ENCODE measurements at regions not wholly inside any gene's neighbourhood (a gene's known extent, or its start where the extent isn't known, plus 50 kb on each side); places are given as distances from the start of the nearest gene placed in this dataset.

DNA sequence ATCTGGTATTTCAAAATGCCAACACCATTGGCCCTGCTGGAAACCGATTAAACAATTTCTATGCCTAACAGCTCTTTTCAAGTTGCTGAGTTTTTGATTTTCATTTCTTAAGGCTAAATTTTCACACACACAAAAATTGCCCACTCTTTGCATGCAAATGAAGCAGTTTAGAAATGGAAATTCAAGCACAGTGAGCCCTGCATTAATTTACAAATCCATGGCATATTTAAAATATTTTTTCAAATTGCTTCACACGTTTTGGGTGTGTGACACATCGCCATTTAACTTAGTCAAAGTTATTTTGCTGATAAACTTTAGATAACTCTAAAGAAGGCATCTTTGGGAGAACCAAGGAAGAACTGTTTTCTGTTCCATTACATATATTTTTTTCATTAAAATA, 184.8 kb downstream of the TXNL1 start:
- ATAC-seq = no peak

DNA sequence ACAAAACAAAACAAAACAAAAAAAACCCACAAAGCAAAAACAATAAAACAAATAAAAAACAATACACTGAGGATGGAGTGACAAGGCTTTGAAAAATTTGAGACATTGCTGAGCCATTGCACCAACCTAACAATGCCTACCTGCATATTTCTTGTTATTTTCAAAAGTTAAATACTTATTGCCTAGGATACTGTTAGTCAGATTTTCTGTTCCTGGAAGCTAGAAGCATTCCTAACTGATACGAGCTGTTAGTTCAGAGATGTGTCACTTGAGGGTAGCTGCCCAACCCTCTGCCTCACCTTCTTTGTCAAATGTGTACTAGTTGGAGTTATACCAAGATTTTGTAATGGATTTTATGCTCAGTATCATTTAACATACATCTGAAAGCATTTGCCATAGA, 187.2 kb downstream of the TXNL1 start:
- ATAC-seq = no peak
- TF ChIP-seq TCF4 (CRISPR knock-in tag; IDR thresholded peaks at IDR 0.05; ENCODE audit: borderline replicate concordance) (no peak), ARNTL (CRISPR knock-in tag; IDR thresholded peaks at IDR 0.05; ENCODE audit: borderline replicate concordance, low read depth) (no peak), ESRRG (CRISPR knock-in tag; IDR thresholded peaks at IDR 0.05) (no peak), OSR1 (CRISPR knock-in tag; IDR thresholded peaks at IDR 0.05) (no peak), RARB (CRISPR knock-in tag; IDR thresholded peaks at IDR 0.05) (no peak), CSDC2 (CRISPR knock-in tag; IDR thresholded peaks at IDR 0.05) (no peak), ZNF565 (CRISPR knock-in tag; conservative IDR thresholded peaks at IDR 0.05; ENCODE audit: low read depth) (no peak), ZC3H10 (CRISPR knock-in tag; IDR thresholded peaks at IDR 0.05) (no peak), ZNF70 (CRISPR knock-in tag; IDR thresholded peaks at IDR 0.05) (no peak), ZNF8 (CRISPR knock-in tag; IDR thresholded peaks at IDR 0.05) (no peak), TOX (CRISPR knock-in tag; IDR thresholded peaks at IDR 0.05; ENCODE audit: borderline replicate concordance) (no peak), TSHZ2 (CRISPR knock-in tag; IDR thresholded peaks at IDR 0.05) (no peak), GLIS3 (CRISPR knock-in tag; IDR thresholded peaks at IDR 0.05) (no peak), POU6F1 (CRISPR knock-in tag; IDR thresholded peaks at IDR 0.05; ENCODE audit: borderline replicate concordance, low read depth) (no peak)
- TF ChIP-seq, protein P1, sequence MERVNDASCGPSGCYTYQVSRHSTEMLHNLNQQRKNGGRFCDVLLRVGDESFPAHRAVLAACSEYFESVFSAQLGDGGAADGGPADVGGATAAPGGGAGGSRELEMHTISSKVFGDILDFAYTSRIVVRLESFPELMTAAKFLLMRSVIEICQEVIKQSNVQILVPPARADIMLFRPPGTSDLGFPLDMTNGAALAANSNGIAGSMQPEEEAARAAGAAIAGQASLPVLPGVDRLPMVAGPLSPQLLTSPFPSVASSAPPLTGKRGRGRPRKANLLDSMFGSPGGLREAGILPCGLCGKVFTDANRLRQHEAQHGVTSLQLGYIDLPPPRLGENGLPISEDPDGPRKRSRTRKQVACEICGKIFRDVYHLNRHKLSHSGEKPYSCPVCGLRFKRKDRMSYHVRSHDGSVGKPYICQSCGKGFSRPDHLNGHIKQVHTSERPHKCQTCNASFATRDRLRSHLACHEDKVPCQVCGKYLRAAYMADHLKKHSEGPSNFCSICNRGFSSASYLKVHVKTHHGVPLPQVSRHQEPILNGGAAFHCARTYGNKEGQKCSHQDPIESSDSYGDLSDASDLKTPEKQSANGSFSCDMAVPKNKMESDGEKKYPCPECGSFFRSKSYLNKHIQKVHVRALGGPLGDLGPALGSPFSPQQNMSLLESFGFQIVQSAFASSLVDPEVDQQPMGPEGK (CRISPR knock-in tag; IDR thresholded peaks at IDR 0.05; ENCODE audit: borderline replicate concordance) = no peak
- TF ChIP-seq, protein P2, sequence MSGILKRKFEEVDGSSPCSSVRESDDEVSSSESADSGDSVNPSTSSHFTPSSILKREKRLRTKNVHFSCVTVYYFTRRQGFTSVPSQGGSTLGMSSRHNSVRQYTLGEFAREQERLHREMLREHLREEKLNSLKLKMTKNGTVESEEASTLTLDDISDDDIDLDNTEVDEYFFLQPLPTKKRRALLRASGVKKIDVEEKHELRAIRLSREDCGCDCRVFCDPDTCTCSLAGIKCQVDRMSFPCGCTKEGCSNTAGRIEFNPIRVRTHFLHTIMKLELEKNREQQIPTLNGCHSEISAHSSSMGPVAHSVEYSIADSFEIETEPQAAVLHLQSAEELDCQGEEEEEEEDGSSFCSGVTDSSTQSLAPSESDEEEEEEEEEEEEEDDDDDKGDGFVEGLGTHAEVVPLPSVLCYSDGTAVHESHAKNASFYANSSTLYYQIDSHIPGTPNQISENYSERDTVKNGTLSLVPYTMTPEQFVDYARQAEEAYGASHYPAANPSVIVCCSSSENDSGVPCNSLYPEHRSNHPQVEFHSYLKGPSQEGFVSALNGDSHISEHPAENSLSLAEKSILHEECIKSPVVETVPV (CRISPR knock-in tag; IDR thresholded peaks at IDR 0.05) = no peak

More for the DNA sequence above, 184.8 kb downstream of the TXNL1 start:
- TF ChIP-seq SNAI2 (CRISPR knock-in tag; IDR thresholded peaks at IDR 0.05) (no peak), ZFP30 (CRISPR knock-in tag; IDR thresholded peaks at IDR 0.05) (no peak), TSHZ2 (CRISPR knock-in tag; IDR thresholded peaks at IDR 0.05) (no peak)
- TF ChIP-seq, protein P1 (CRISPR knock-in tag; IDR thresholded peaks at IDR 0.05; ENCODE audit: borderline replicate concordance) = no peak

Data from SK-N-SH treated with all-trans-retinoic acid at 6 μM for 48 hours (cell line).